Activated CD4-positive, alpha-beta T cell treated with anti-CD3 and anti-CD28 coated beads for 36 hours (primary cell): ENCODE measurements at regions not wholly inside any gene's neighbourhood (a gene's known extent, or its start where the extent isn't known, plus 50 kb on each side); places are given as distances from the start of the nearest gene placed in this dataset.

Experiments
- ATAC-seq: fragments of 200-7000 bp; cut with Tn5 transposase; one replicate; pipeline ENCODE4 v1.10.0; 2021; ENCODE audit warnings: mild to moderate bottlenecking, moderate library complexity
- CTCF ChIA-PET: fragments of 350-600 bp; sonication (Branson Sonifier 250); formaldehyde crosslinking; loops from one replicate; lab custom pipeline; 2021; ENCODE audit warnings: antibody characterized with exemption; lab: Charles Lee
- POLR2A ChIA-PET: fragments of 350-600 bp; sonication (Branson Sonifier 250); formaldehyde crosslinking; loops from one replicate; lab custom pipeline; 2021; ENCODE audit warnings: antibody characterized with exemption, inconsistent platforms; lab: Charles Lee
- DNase-seq: peaks from one replicate; pipeline ENCODE4 v3.0.0-alpha.2; 2020
- H3K27ac Mint-ChIP-seq: one replicate; pipeline ENCODE4 v1.8.0; 2021; ENCODE audit warnings: mixed read lengths
- H3K27me3 Mint-ChIP-seq: one replicate; pipeline ENCODE4 v1.8.0; 2021; ENCODE audit warnings: mixed read lengths
- H3K36me3 Mint-ChIP-seq: one replicate; pipeline ENCODE4 v1.8.0; 2021; ENCODE audit warnings: low read depth, mixed read lengths
- H3K4me1 Mint-ChIP-seq: one replicate; pipeline ENCODE4 v1.8.0; 2021; ENCODE audit warnings: mixed read lengths
- H3K4me3 Mint-ChIP-seq: one replicate; pipeline ENCODE4 v1.8.0; 2021; ENCODE audit warnings: mild to moderate bottlenecking, moderate library complexity, mixed read lengths
- H3K9me3 Mint-ChIP-seq: one replicate; pipeline ENCODE4 v1.8.0; 2021; ENCODE audit warnings: low read depth, mixed read lengths
- intact Hi-C, 2 experiments: fragments of 100-400 bp; cut with DNase I in 1 of 2; cut with micrococcal nuclease in 1 of 2; formaldehyde crosslinking; loops; one replicate each; pipeline versions ENCODE4 v1.14.2 to v1.15.1; 2022 to 2024; cut with DNase I, micrococcal nuclease

- Mint-ChIP-seq H3K36me3 (peaks cover 18% of the 10 kb centered on the region), H3K4me1 (peaks cover 14% of the 10 kb centered on the region), H3K27me3 (no peaks in the 10 kb centered on the region), H3K4me3 (no peak overlapping the region), H3K27ac (no peak overlapping the region), H3K9me3 (no peaks in the 10 kb centered on the region)
- no peak for ATAC-seq
- no peak for DNase-seq
- ChIA-PET POLR2A (interaction anchor here (0.6 kb wide), 1 partner anchor 666 kb away, joined by 3 read pairs; no protein-coding TSS in a partner anchor), CTCF (no interaction called here)
- intact Hi-C loops, result no loop called here
Observed at GRCh38 chr14:89490466-89490865, 73.4 kb upstream of the FOXN3 start.

GRCh38 chr14:89489761-89490437, 72.9 kb upstream of the FOXN3 start:
- no peak for DNase-seq
- Mint-ChIP-seq H3K27me3 (no peaks in the 10 kb centered on the region), H3K27ac (no peak overlapping the region), H3K9me3 (no peaks in the 10 kb centered on the region), H3K4me1 (peaks cover 16% of the 10 kb centered on the region), H3K36me3 (peaks cover 20% of the 10 kb centered on the region), H3K4me3 (no peak overlapping the region)
- CTCF ChIA-PET, result no interaction called here
- intact Hi-C loops, result no loop called here
- POLR2A ChIA-PET, result interaction anchor here (0.5 to 0.6 kb wide), 2 partner anchors 15 to 665 kb away, joined by 3 read pairs; no protein-coding TSS in a partner anchor
- no peak for ATAC-seq

GRCh38 chr14:89486961-89487360, 69.9 kb upstream of the FOXN3 start:
- Mint-ChIP-seq H3K27me3 (no peaks in the 10 kb centered on the region), H3K27ac (no peak overlapping the region), H3K4me1 (peaks cover 11% of the 10 kb centered on the region), H3K9me3 (no peaks in the 10 kb centered on the region), H3K36me3 (peaks cover 24% of the 10 kb centered on the region), H3K4me3 (no peak overlapping the region)
- DNase-seq (no peak), ATAC-seq (no peak)
- intact Hi-C loops, result no loop called here
- CTCF ChIA-PET, result interaction anchor here (1.6 kb wide), 1 partner anchor 15 kb away, joined by 3 read pairs; no protein-coding TSS in a partner anchor
- POLR2A ChIA-PET, result no interaction called here

- H3K27me3 Mint-ChIP-seq, result no peaks in the 10 kb centered on the region
Observed at GRCh38 chr14:89486505-89486904, 69.5 kb upstream of the FOXN3 start.

GRCh38 chr14:89485264-89485663, 68.2 kb upstream of the FOXN3 start:
- Mint-ChIP-seq H3K4me3 (no peak overlapping the region), H3K9me3 (no peaks in the 10 kb centered on the region), H3K27ac (peak overlapping the region; percentile 29), H3K27me3 (no peaks in the 10 kb centered on the region), H3K36me3 (peaks cover 22% of the 10 kb centered on the region), H3K4me1 (peaks cover 11% of the 10 kb centered on the region)
- peak; percentile 35 for DNase-seq
- peak; percentile 71 for ATAC-seq
- intact Hi-C loops, result no loop called here
- CTCF ChIA-PET, result interaction anchor here (0.6 to 1.6 kb wide), 4 partner anchors 17 to 753 kb away, joined by 3 to 4 read pairs (median 3); no protein-coding TSS in a partner anchor
- POLR2A ChIA-PET, result no interaction called here

More at GRCh38 chr14:89486505-89486904, 69.5 kb upstream of the FOXN3 start:
- Mint-ChIP-seq H3K4me3 (no peak overlapping the region), H3K36me3 (peaks cover 25% of the 10 kb centered on the region), H3K27ac (peak overlapping the region; percentile 39), H3K4me1 (peaks cover 11% of the 10 kb centered on the region), H3K9me3 (no peaks in the 10 kb centered on the region)
- DNase-seq (no peak), ATAC-seq (no peak)
- POLR2A ChIA-PET, result no interaction called here
- CTCF ChIA-PET, result interaction anchor here (1.6 kb wide), 1 partner anchor 15 kb away, joined by 3 read pairs; no protein-coding TSS in a partner anchor
- intact Hi-C loops, result no loop called here

GRCh38 chr14:89484051-89484844, 67.2 kb upstream of the FOXN3 start:
- Mint-ChIP-seq H3K27ac (no peak overlapping the region), H3K4me1 (peaks cover 16% of the 10 kb centered on the region)

GRCh38 chr14:89481196-89481595, 64.2 kb upstream of the FOXN3 start:
- intact Hi-C loops, result no loop called here
- Mint-ChIP-seq H3K4me1 (peaks cover 28% of the 10 kb centered on the region), H3K27ac (no peak overlapping the region), H3K27me3 (no peaks in the 10 kb centered on the region), H3K4me3 (no peak overlapping the region), H3K9me3 (peaks cover 5% of the 10 kb centered on the region), H3K36me3 (peaks cover 35% of the 10 kb centered on the region)
- DNase-seq (no peak), ATAC-seq (no peak)
- ChIA-PET CTCF (no interaction called here), POLR2A (no interaction called here)

More at GRCh38 chr14:89484051-89484844, 67.2 kb upstream of the FOXN3 start:
- CTCF ChIA-PET, result interaction anchor here (0.6 kb wide), 1 partner anchor 282 kb away, joined by 3 read pairs; no protein-coding TSS in a partner anchor
- POLR2A ChIA-PET, result no interaction called here
- intact Hi-C loops, result no loop called here
- H3K4me3 Mint-ChIP-seq, result no peak overlapping the region
- no peaks in the 10 kb centered on the region for H3K27me3 Mint-ChIP-seq
- no peak for DNase-seq
- no peaks in the 10 kb centered on the region for H3K9me3 Mint-ChIP-seq
- H3K36me3 Mint-ChIP-seq, result peaks cover 25% of the 10 kb centered on the region
- no peak for ATAC-seq

GRCh38 chr14:89480278-89480677, 63.2 kb upstream of the FOXN3 start:
- Mint-ChIP-seq H3K4me3 (no peak overlapping the region), H3K36me3 (peaks cover 28% of the 10 kb centered on the region), H3K27ac (no peak overlapping the region), H3K27me3 (no peaks in the 10 kb centered on the region), H3K9me3 (peaks cover 5% of the 10 kb centered on the region), H3K4me1 (peaks cover 30% of the 10 kb centered on the region)
- ChIA-PET CTCF (no interaction called here), POLR2A (interaction anchor here (0.6 kb wide), 1 partner anchor 287 kb away, joined by 3 read pairs; no protein-coding TSS in a partner anchor)
- DNase-seq (no peak), ATAC-seq (no peak)
- intact Hi-C loops, result no loop called here

GRCh38 chr14:89479802-89480201, 62.8 kb upstream of the FOXN3 start:
- ATAC-seq, result no peak
- ChIA-PET POLR2A (no interaction called here), CTCF (no interaction called here)
- intact Hi-C loops, result no loop called here
- H3K4me1 Mint-ChIP-seq, result peaks cover 28% of the 10 kb centered on the region
- H3K27me3 Mint-ChIP-seq, result no peaks in the 10 kb centered on the region
- no peak overlapping the region for H3K4me3 Mint-ChIP-seq
- DNase-seq, result no peak
- no peak overlapping the region for H3K27ac Mint-ChIP-seq
- peaks cover 27% of the 10 kb centered on the region for H3K36me3 Mint-ChIP-seq
- H3K9me3 Mint-ChIP-seq, result peaks cover 5% of the 10 kb centered on the region

- ATAC-seq (no peak), DNase-seq (no peak)
- peaks cover 5% of the 10 kb centered on the region for H3K9me3 Mint-ChIP-seq
- H3K27me3 Mint-ChIP-seq, result no peaks in the 10 kb centered on the region
- no peak overlapping the region for H3K4me3 Mint-ChIP-seq
- ChIA-PET CTCF (interaction anchor here (0.6 kb wide), 1 partner anchor 11 kb away, joined by 4 read pairs; no protein-coding TSS in a partner anchor), POLR2A (no interaction called here)
- intact Hi-C loops, result no loop called here
- H3K4me1 Mint-ChIP-seq, result peaks cover 28% of the 10 kb centered on the region
- no peak overlapping the region for H3K27ac Mint-ChIP-seq
- peaks cover 24% of the 10 kb centered on the region for H3K36me3 Mint-ChIP-seq
Observed at GRCh38 chr14:89477391-89477790, 60.4 kb upstream of the FOXN3 start.

GRCh38 chr14:89476354-89476896, 59.4 kb upstream of the FOXN3 start:
- Mint-ChIP-seq H3K4me1 (peaks cover 30% of the 10 kb centered on the region), H3K4me3 (no peak overlapping the region), H3K9me3 (peaks cover 5% of the 10 kb centered on the region), H3K36me3 (peaks cover 24% of the 10 kb centered on the region), H3K27ac (peak overlapping the region; percentile 8), H3K27me3 (no peaks in the 10 kb centered on the region)
- DNase-seq (no peak), ATAC-seq (no peak)
- intact Hi-C loops, result no loop called here
- ChIA-PET CTCF (no interaction called here), POLR2A (no interaction called here)
